Caki2 (cell line): ENCODE measurements at regions not wholly inside any gene's neighbourhood (a gene's known extent, or its start where the extent isn't known, plus 50 kb on each side); places are given as distances from the start of the nearest gene placed in this dataset.
"Not testable (repeated sequence)": the region's sequence is repeated elsewhere in the genome, so short reads cannot be mapped to it uniquely, and the experiment has no call there.

Experiments used
- DNase-seq: peaks from one replicate; pipeline ENCODE4 v3.0.0-alpha.2; 2015; ENCODE audit warnings: low read depth
- in situ Hi-C: cut with HindIII; loops from 2 replicates; pipeline ENCODE4 v1.10.0; 2016; ENCODE audit warnings: low sequenced_read_pairs, low pct_unique_long_range_greater_than_20kb, mixed read lengths

DNA sequence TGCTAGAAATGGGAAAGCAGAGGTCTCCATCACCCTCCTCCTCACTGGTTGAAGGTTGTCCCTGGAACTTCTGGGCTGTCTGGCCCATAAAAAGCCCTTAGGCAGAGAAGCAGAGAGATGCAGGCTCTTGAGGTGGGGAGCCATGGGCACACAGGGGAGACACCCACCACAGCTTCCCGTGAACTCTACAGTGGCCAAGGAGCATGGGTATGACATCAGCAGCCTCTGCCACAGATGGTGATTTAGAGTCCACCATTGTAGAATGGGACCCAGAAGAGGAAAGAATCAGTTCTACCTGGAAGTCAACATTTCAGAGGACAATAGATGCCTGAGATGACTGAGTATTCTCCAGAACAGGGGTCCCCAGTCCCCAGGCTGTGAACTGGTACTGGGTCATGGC is 105.6 kb upstream of the LRRN1 start:
- in situ Hi-C loops = no loop called here
- DNase-seq = no peak

DNA sequence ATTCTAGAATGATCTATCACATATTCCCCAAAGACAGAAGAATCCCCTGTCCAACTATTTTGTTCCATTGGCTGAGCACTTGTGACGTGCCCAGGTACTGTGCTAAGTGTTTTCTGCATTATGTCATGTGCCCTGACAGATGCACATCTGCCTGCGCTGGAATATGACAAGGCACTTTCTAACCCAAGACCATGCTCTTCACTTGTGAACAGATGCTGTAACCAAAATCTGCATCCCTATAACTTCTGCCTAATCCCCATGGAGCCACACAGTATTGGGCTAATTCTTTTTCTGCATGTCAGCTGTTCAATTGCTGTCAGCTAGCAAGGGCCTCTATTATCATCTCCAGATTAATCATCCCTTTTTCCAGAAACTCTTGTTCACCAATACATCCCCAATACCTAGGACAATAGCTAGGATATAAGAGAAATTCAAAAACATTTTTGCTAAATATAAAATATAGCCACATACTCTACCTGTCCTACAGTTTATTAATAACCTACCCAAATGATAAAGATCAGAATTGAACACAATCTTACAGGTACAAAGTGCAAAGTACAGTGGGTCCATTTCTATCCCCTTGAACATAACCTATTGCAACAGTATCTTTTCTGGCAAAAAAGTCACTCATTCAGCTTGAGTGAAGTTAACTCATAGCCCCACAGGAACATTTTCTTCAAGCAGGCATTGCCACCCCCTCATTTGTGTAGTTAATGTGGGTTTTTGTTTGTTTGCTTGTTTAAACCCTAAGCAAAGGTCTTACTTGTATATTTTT is 109.4 kb upstream of the LRRN1 start:
- in situ Hi-C loops = no loop called here
- DNase-seq = no peak

DNA sequence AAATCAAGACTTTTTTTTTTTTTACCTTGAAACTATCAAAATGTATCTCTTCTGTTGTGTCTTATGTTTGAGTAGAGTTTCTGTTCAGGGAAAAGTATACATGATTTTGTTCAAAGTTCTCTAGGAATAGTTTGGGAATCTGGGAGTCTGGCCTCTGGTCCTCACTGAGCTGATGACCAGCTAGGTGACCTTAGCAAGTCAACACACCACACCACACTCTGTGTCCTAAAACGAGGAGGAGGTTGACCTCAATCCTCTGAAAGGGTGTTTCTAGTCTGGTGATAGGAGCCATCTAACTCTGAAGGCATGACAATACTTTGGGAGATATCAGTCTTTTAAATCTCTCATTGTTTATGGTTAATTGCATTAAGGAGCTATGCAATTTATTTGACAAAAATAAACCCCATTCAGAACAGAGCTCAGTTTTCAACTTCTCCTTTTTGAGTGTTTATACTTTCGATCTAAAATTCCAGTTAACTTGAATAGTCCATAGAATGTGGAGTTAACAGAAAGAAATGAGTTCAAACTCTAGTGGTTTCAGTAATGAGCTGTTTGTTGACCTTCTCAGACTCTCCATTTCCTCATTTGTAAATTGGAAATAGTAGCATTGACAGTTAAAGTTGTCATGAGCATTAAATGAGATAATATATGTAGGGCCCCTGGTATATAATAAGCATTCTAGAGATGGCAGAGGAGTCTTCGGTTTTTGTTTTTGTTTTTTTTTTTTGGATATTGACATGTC is 112.2 kb upstream of the LRRN1 start:
- DNase-seq = no peak
- in situ Hi-C loops = no loop called here

DNA sequence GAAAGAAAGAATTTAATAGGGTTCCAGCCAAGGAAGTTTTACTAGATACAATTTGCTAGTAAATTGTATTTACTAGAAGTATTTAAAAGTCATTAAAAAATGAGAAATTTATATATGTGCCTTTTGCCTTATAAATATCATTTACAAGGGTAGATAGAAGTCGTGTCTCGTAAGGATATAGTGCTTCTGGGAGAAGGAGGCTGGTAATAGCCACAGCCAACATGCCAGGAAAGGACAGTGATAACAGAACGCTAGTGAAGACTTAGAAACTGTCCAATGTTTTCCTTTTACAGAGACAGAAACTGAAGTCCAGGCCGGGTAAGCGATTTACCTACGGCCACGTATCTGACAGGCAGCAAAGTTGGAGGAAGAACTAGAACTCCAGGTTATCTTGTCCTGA is 113.5 kb upstream of the LRRN1 start:
- in situ Hi-C loops = no loop called here
- DNase-seq = no peak

DNA sequence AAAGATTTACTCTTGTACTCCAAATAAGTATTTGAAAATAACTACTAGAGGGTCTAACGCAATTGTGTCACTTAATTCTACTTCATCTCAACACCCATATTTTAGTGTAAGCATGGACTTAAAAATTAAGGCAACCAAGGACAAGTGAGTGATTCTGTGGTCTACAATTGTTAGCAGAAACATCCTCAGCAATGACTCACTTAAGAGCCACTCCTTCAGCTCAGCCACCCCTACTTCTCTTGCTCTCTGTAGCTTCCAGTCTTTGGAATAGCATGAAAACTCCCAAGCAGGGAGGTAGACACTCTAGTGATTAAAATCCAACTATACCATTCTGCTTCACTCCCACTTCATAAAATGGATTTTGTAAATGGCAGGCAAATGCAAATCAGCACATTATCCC is 116.0 kb upstream of the LRRN1 start:
- DNase-seq = no peak
- in situ Hi-C loops = no loop called here

DNA sequence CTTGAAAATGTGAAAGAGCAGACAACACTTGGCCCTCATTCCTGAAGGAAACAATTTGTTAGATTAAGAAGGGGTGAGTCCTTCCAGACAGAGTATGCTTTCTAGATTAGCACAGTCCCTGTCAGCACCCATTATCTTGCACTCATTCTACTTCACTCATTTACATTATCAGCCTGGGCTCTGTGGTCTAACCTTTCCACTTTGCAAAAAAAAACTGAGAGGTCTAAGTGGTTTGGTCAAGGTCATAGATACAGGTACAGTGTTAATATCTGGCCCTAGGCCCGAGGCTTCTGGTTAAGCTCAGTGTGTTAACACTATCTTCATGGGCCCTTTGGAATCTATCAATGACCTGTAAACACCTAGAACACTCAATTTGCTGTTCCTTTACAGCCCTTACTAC is 123.4 kb upstream of the LRRN1 start:
- no peak for DNase-seq
- in situ Hi-C loops = no loop called here

DNA sequence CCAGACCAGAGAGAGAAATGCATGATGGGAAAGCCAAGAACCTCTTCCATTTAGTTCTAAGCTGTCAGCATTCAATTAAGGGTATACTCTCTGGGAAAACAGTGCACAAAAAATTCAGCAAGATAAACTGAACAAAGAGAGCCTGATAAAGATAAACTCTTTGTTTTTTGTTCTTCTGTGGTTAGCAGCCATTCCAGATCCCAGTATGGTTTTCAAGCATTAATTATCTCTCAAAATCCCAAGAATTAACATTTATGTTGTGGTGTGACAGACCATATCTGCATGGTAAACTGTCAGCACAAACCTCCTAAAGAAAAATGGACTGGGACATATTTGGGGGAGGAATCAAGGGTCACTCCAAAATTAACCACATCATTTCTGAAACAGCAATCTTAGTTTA is 124.0 kb upstream of the LRRN1 start:
- in situ Hi-C loops = no loop called here
- no peak for DNase-seq

DNA sequence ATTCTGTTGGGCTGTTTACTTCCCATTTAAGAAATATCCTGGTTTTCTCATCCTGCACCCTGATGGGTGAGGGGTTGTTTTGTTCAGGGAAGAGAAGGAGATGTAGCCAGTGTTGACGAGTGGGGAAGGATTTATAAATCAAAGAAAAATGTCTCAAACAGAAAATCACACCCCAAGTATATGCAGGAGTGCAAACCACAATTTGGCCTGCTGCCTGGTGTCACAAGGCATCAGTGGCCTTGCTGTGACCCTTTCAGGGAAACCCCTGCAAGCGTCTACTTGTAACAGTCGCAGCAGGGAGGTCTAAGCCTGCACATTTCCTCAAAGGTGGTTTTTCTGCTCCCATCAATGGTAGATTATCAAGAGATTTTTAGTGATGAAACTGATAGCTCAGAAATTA is 132.6 kb upstream of the LRRN1 start:
- DNase-seq = no peak

DNA sequence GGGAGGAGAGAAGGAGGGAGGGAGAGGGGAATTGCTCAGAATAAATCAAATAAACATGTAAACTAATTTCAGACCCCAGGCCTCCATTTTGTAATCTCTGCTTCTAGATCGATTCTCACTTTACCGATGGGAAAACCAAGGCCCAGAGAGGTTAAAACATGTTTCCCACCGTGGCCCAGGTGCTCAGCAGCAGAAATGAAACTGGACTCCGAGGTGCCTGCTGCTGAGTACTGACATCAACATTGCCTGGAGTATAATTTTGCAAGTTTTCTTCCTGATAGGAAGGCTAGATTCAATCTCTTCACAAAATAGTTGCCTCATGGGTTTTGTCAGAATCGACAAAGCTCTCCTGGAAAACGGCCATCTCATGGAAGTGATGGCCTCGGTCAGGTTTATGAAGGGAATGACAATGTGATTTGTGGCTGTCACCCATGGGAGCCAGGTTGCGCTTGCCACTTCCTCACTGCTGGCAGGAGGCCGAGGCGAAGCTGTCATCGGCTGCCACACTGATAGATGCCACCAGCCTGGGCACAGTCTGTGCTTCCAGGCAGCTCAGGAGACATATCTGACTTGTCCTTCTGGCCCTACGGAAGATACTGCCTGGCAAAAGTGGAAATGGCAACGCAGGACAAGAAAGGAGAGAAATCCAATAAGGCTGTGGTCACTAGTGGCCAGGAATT is 133.1 kb upstream of the LRRN1 start:
- in situ Hi-C loops = no loop called here
- DNase-seq = no peak

More for the DNA sequence above, 132.6 kb upstream of the LRRN1 start:
- in situ Hi-C loops = no loop called here

DNA sequence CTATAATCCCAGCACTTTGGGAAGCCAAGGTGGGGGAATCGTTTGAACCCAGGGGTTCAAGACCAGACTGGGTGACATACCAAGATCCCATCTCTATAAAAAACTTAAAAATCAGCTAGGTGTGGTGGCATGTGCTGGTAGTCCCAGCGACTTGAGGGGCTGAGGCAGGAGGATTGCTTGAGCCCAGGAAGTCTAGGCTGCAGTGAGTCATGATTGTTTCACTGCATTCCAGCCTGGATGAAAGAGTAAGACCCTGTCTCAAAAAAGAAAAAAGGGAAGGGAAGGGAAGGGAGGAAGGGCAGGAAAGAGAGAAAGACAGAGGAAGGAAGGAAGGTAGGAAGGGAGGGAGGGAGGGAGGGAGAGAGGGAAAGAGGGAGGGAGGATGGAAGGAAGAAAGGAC is 133.7 kb upstream of the LRRN1 start:
- in situ Hi-C loops = no loop called here

DNA sequence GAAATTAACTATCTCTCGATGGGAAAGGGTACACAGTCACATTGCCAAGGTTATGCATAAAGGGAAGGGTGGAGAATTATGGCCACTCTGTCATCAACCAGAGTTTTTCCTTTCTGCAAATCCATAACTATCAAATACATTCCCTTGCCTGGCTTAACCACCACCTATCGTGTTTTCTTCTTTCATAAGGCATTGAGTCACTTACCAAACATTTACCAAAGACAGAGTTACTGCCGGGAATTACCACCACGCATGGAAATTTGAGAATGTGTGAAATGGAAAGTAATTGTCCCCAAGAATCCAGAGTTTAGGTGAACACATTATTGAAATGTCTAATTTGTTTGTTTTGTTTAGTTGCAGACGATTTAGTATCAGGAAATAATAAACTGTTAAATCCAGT is 134.3 kb upstream of the LRRN1 start:
- no peak for DNase-seq
- in situ Hi-C loops = no loop called here

More for the DNA sequence above, 133.7 kb upstream of the LRRN1 start:
- no peak for DNase-seq

DNA sequence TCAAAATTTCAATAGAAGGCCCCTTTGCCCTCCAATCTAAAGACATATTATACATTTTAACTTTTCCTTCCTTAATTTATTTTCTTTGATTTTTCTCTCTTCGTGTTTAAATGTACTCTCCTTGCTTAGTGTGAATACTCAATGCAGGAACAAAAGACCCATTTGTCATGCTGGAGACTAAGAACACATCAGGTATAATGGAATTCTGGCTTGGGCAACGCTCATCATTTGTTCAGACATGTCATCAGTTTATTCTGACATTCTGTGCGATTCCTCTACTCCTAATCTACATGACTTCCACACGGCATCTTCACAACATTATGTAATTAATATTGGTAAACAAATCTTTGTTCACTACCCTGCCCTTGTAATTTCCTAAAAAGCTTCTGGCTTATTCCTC is 136.6 kb upstream of the LRRN1 start:
- no peak for DNase-seq
- in situ Hi-C loops = no loop called here

DNA sequence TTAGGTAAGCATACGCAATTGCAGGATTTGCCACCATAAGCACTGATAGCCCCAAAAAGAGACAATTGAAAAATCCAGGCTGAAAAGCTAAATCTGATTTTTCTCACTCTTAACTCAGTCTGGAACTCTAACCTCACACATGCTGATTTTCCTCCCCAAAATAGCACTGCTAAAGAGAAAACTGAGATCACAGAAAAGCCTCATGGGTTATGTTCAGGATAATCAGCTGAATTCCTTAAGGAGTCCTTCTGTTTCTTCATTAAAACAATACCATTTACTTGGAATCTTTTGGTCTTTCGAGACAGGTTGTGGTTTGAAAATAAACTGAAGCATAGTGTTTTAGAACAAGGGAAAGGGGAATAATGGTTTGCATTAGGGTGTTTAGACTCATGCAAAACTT is 144.3 kb upstream of the LRRN1 start:
- in situ Hi-C loops = no loop called here
- DNase-seq = no peak

DNA sequence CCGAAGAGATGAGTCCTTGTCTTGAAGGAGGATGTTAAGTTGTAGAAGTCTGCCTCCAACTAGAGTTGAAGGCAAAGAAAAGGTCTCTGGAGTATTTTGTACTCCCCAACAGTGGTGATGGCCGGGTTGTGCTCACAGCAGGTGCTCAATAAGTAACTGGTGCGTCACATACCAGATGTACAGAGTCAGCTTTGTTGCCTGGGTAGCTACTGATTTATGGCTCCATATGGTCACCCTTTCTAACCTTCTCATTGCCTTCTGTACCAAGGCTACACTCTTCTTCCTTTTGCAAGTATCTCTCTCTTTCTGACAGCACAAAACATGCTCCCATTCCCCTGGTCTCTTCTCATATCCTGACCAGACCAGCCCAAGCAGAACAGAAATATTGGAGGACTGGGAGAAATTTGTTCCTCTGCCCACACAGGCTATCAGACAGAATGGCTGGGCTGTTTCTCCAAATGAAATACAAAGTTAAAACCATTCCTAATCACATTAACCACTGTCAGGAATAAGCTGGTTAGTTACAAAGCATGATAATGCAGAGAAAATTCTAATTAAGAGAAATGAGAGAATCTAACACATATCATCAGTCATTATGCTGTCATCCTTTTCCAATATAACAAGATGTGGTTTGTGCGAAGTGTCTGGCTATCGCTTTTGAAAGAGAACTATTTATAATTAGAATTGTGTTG is 150.1 kb upstream of the LRRN1 start:
- in situ Hi-C loops = no loop called here

DNA sequence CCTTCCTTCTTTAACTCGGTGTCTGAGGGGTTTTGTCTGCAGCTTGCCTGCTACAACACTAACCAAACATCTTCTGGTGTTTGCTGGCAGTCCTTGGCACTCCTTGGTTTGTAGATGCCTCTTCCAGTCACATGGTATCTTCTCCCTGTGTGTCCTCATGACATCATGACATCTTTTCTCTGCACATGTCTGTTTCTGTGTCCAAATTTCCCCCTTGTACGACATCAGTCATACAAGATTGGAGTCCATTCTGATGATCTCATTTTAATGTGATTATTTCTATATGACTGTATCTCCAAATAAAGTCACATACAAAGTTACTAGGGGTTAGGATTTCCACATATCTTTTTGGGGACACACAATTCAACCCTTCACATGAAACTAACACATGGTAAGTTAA is 152.3 kb upstream of the LRRN1 start:
- in situ Hi-C loops = no loop called here
- no peak for DNase-seq

More for the DNA sequence above, 150.1 kb upstream of the LRRN1 start:
- no peak for DNase-seq

DNA sequence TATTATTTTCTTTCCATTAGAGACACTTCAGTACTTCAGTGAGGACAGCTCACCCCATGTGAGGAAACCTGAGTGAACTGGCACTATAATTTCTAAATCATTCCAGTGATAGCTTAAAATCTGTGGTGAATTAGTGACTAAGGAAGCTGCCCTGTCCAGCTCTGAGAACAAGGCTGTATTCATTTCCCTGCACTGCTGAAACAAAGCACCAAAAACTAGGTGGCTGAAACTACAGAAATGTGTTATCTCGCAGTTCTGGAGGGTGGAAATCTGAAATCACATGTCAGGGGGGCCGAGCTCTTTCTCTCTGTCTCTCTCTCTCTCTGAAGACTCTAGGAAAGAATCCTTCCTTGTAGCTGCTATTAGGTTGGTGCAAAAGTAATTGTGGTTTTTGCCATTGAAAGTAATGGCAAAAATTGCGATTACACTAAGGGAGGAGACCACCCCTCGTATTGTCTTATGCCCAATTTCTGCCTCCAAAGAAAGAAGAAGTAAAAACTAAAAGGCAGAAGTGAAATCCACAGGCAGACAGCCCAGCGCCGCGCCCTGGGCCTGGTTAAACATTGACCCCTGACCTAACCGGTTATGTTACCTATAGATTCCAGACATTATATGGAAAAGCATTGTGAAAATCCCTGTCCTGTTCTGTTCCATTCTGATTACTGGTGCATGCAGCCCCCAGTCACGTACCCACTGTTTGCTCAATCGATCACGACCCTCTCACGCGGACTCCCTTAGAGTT is 153.0 kb upstream of the LRRN1 start:
- in situ Hi-C loops, DNase-seq: not testable (repeated sequence)

DNA sequence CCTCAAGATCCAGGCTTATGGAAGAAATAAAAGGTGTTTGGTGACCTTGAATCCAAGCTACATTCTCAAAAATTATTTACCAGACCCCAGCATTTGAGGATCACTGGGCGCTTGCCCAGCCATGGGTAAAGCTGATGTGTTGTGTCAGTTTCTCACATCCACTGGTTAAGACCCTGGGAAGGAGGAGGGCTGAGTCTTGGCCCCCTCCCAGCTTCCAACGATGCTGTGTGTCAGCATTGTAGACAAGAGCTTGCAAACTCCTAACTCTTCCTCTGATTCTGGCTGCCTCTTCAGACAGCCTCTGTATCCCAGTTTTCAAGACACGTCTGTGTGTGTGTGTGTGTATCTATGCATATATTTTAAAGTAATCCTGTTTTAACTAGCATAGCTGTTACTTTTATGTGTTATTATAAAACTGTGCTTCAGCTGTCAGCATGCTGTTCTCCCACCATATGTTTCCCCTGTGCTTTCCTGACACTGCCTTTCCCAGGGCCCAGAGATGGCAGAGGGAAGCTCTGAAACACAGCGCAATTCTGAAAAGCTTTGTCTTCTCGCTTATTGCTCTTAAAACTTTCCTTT is 157.3 kb upstream of the LRRN1 start:
- in situ Hi-C loops = no loop called here
- DNase-seq = no peak

DNA sequence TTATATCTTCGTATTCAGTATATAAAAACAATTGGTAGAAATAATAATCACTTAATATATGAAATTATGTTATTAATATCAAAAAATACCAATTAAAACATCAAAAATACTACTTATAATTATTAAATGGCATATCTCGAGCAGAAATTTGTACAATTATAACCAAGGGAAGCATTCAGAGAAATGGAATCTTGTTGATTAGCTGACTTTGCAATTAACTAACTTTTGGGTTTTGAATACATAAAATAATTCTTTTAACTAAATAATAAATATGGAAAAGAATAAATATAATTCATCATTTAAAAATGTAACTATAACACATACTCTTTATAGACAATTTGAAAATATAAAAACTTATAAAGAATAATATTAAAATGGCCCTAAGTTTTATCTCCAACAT is 160.2 kb upstream of the LRRN1 start:
- no peak for DNase-seq
- in situ Hi-C loops = no loop called here
